Activated naive CD8-positive, alpha-beta T cell treated with anti-CD3 and anti-CD28 coated beads, Interleukin-2, amount 10 ng/mL, durations not matched to agents 7 days and 5 days (primary cell): ENCODE measurements at regions not wholly inside any gene's neighbourhood (a gene's known extent, or its start where the extent isn't known, plus 50 kb on each side); places are given as distances from the start of the nearest gene placed in this dataset.

Experiments used
- ATAC-seq: fragments of 150-1000 bp; cut with Tn5 transposase; one replicate; pipeline ENCODE4 v1.10.0; 2021; ENCODE audit warnings: low read depth, moderate library complexity
- POLR2A ChIA-PET: fragments of 350-600 bp; sonication (Branson Sonifier 250); formaldehyde crosslinking; loops from one replicate; lab custom pipeline; 2021; ENCODE audit warnings: antibody characterized with exemption; lab: Charles Lee
- DNase-seq: peaks from one replicate; pipeline ENCODE4 v3.0.0; 2021
- H3K27ac Mint-ChIP-seq: one replicate; pipeline ENCODE4 v1.8.0; 2022; ENCODE audit warnings: mild to moderate bottlenecking, mixed read lengths
- H3K27me3 Mint-ChIP-seq: one replicate; pipeline ENCODE4 v1.8.0; 2022; ENCODE audit warnings: mild to moderate bottlenecking, moderate library complexity, mixed read lengths
- H3K36me3 Mint-ChIP-seq: one replicate; pipeline ENCODE4 v1.8.0; 2021; ENCODE audit warnings: mild to moderate bottlenecking, mixed read lengths
- H3K4me1 Mint-ChIP-seq: one replicate; pipeline ENCODE4 v1.8.0; 2021; ENCODE audit warnings: mixed read lengths
- H3K4me3 Mint-ChIP-seq: one replicate; pipeline ENCODE4 v1.8.0; 2022; ENCODE audit warnings: mild to moderate bottlenecking, moderate library complexity, mixed read lengths
- H3K9me3 Mint-ChIP-seq: one replicate; pipeline ENCODE4 v1.8.0; 2021; ENCODE audit warnings: mixed read lengths

GRCh38 chr20:54710341-54710740, 234.9 kb downstream of the DOK5 start:
- H3K27me3 Mint-ChIP-seq, result no peaks in the 10 kb centered on the region
- H3K4me1 Mint-ChIP-seq, result no peaks in the 10 kb centered on the region
- H3K27ac Mint-ChIP-seq, result no peak overlapping the region
- ATAC-seq (no peak), DNase-seq (no peak)
- POLR2A ChIA-PET, result no interaction called here
- no peak overlapping the region for H3K4me3 Mint-ChIP-seq
- no peaks in the 10 kb centered on the region for H3K9me3 Mint-ChIP-seq
- H3K36me3 Mint-ChIP-seq, result no peaks in the 10 kb centered on the region

- Mint-ChIP-seq H3K27me3 (no peaks in the 10 kb centered on the region), H3K4me1 (no peaks in the 10 kb centered on the region), H3K36me3 (no peaks in the 10 kb centered on the region), H3K9me3 (no peaks in the 10 kb centered on the region), H3K27ac (no peak overlapping the region), H3K4me3 (no peak overlapping the region)
- POLR2A ChIA-PET, result no interaction called here
- no peak for ATAC-seq
- no peak for DNase-seq
Measured at GRCh38 chr20:54708229-54708628, 232.8 kb downstream of the DOK5 start.

GRCh38 chr20:54707801-54708200, 232.4 kb downstream of the DOK5 start:
- Mint-ChIP-seq H3K4me1 (no peaks in the 10 kb centered on the region), H3K27ac (no peak overlapping the region), H3K27me3 (no peaks in the 10 kb centered on the region), H3K9me3 (no peaks in the 10 kb centered on the region), H3K4me3 (no peak overlapping the region), H3K36me3 (no peaks in the 10 kb centered on the region)
- DNase-seq, result no peak
- no peak for ATAC-seq
- POLR2A ChIA-PET, result no interaction called here

GRCh38 chr20:54706581-54706980, 231.2 kb downstream of the DOK5 start:
- Mint-ChIP-seq H3K9me3 (no peaks in the 10 kb centered on the region), H3K27me3 (no peaks in the 10 kb centered on the region), H3K36me3 (no peaks in the 10 kb centered on the region), H3K27ac (no peak overlapping the region), H3K4me1 (no peaks in the 10 kb centered on the region), H3K4me3 (no peak overlapping the region)
- no peak for DNase-seq
- POLR2A ChIA-PET, result no interaction called here
- ATAC-seq, result no peak

- DNase-seq (no peak), ATAC-seq (no peak)
- POLR2A ChIA-PET, result no interaction called here
- no peaks in the 10 kb centered on the region for H3K4me1 Mint-ChIP-seq
- no peak overlapping the region for H3K4me3 Mint-ChIP-seq
- H3K27ac Mint-ChIP-seq, result no peak overlapping the region
- H3K36me3 Mint-ChIP-seq, result no peaks in the 10 kb centered on the region
- no peaks in the 10 kb centered on the region for H3K9me3 Mint-ChIP-seq
- H3K27me3 Mint-ChIP-seq, result no peaks in the 10 kb centered on the region
Measured at GRCh38 chr20:54704032-54704635, 228.7 kb downstream of the DOK5 start.
